Thyroid gland (tissue), 4 donors: ENCODE measurements at regions not wholly inside any gene's neighbourhood (a gene's known extent, or its start where the extent isn't known, plus 50 kb on each side); places are given as distances from the start of the nearest gene placed in this dataset.
"Not testable (repeated sequence)": the region's sequence is repeated elsewhere in the genome, so short reads cannot be mapped to it uniquely, and the experiment has no call there.

ENCODE experiments used
- DNase-seq, 2 donors: peaks; one replicate each; pipeline ENCODE4 v3.0.0-alpha.2; 2019
- H3K27ac ChIP-seq, 3 donors: fragments of 200-600 bp; sonication (generic); 1 replicate in 2 of 3; 2 replicates in 1 of 3; pipeline ENCODE4 v1.5.1; 2016 to 2019; ENCODE audit warnings: mild to moderate bottlenecking in 1 of 3, moderate library complexity in 1 of 3
- H3K27me3 ChIP-seq: fragments of 200-600 bp; sonication (generic); one replicate; pipeline ENCODE4 v1.5.1; 2019
- H3K36me3 ChIP-seq, 2 donors: fragments of 200-600 bp; sonication (generic); one replicate each; pipeline ENCODE4 v1.5.1; 2016 to 2019
- H3K4me1 ChIP-seq, 2 donors: fragments of 200-600 bp; sonication (generic); one replicate each; pipeline ENCODE4 v1.5.1; 2017 to 2019
- H3K4me3 ChIP-seq, 3 donors: fragments of 200-600 bp; sonication (generic); replicated peaks in 1 of 3; 1 replicate in 2 of 3; 2 replicates in 1 of 3; pipeline ENCODE4 v1.5.1; 2016; ENCODE audit warnings: mild to moderate bottlenecking in 1 of 3
- H3K9me3 ChIP-seq: fragments of 200-600 bp; sonication (generic); one replicate; pipeline ENCODE4 v1.5.1; 2017
- CTCF ChIP-seq, 6 experiments: fragments of 200-600 bp in 3 of 6; fragments of 450-650 bp in 3 of 6; sonication (generic) in 3 of 6; IDR thresholded peaks; one replicate each; pipeline ENCODE4 v1.5.1; 2016 to 2019; ENCODE audit warnings: antibody characterized with exemption in 6 of 6, mild to moderate bottlenecking in 2 of 6, inconsistent platforms in 1 of 6, moderate library complexity in 1 of 6
- POLR2A ChIP-seq, 2 donors: fragments of 450-650 bp; IDR thresholded peaks; one replicate each; pipeline ENCODE4 v1.6.1; 2017; ENCODE audit warnings: antibody characterized with exemption in 2 of 2, mild to moderate bottlenecking in 2 of 2, moderate library complexity in 1 of 2
- WGBS, 2 donors: methylation state at CpG; one replicate each; pipeline ENCODE4 v1.1.5; 2017; 5-methylcytosine and 5-hydroxymethylcytosine counted together
- intact Hi-C: fragments of 100-400 bp; cut with DNase I; formaldehyde crosslinking; loops from one replicate; pipeline ENCODE4 v1.15.1; 2023

GRCh38 chr6:16042751-16043150 is 86.1 kb upstream of the MYLIP start:
- Histone ChIP-seq H3K27ac (no peak overlapping the region), H3K4me1 (no peaks in the 10 kb centered on the region), H3K36me3 (no peaks in the 10 kb centered on the region), H3K4me3 (no peak overlapping the region), H3K9me3 (no peaks in the 10 kb centered on the region), H3K27me3 (no peaks in the 10 kb centered on the region)
- DNase-seq: no peak
- 92 to 94% methylated on average over 3 of the region's 3 CpGs for WGBS, 2 donors
- TF ChIP-seq CTCF (IDR thresholded peaks at IDR 0.05) (no peak), POLR2A (IDR thresholded peaks at IDR 0.05) (no peak)
- intact Hi-C loops: no loop called here

GRCh38 chr6:16041327-16041726 is 87.6 kb upstream of the MYLIP start:
- intact Hi-C loops: no loop called here

GRCh38 chr6:16040628-16040974 is 88.3 kb upstream of the MYLIP start:
- H3K4me1 ChIP-seq: no peaks in the 10 kb centered on the region
- no peak overlapping the region for H3K4me3 ChIP-seq
- intact Hi-C loops: no loop called here
- DNase-seq: no peak
- no peak overlapping the region for H3K27ac ChIP-seq
- 94 to 97% methylated on average over 7 to 15 of the region's 15 CpGs for WGBS, 2 donors
- no peak for TF ChIP-seq POLR2A (IDR thresholded peaks at IDR 0.05)
- no peaks in the 10 kb centered on the region for H3K36me3 ChIP-seq
- no peaks in the 10 kb centered on the region for H3K27me3 ChIP-seq
- H3K9me3 ChIP-seq: no peaks in the 10 kb centered on the region

More at GRCh38 chr6:16041327-16041726, 87.6 kb upstream of the MYLIP start:
- Histone ChIP-seq H3K9me3 (no peaks in the 10 kb centered on the region), H3K27ac (no peak overlapping the region), H3K27me3 (no peaks in the 10 kb centered on the region), H3K36me3 (no peaks in the 10 kb centered on the region), H3K4me1 (no peaks in the 10 kb centered on the region), H3K4me3 (no peak overlapping the region)
- TF ChIP-seq CTCF (IDR thresholded peaks at IDR 0.05) (no peak), POLR2A (IDR thresholded peaks at IDR 0.05) (no peak)
- 87 to 88% methylated on average over 2 of the region's 2 CpGs for WGBS, 2 donors
- DNase-seq: no peak

GRCh38 chr6:16039892-16040627 is 88.8 kb upstream of the MYLIP start:
- DNase-seq, H3K4me3 ChIP-seq, intact Hi-C loops, H3K27me3 ChIP-seq, H3K4me1 ChIP-seq, H3K36me3 ChIP-seq, H3K27ac ChIP-seq, H3K9me3 ChIP-seq: not testable (repeated sequence)
- WGBS, 2 donors: 98 to 100% methylated on average over 4 to 15 of the region's 17 CpGs

- WGBS, 2 donors: 75 to 79% methylated on average over 2 of the region's 2 CpGs
- Histone ChIP-seq H3K4me3 (no peak overlapping the region), H3K27me3 (no peaks in the 10 kb centered on the region), H3K4me1 (no peaks in the 10 kb centered on the region), H3K9me3 (no peaks in the 10 kb centered on the region), H3K27ac (no peak overlapping the region), H3K36me3 (no peaks in the 10 kb centered on the region)
- TF ChIP-seq CTCF (IDR thresholded peaks at IDR 0.05) (no peak), POLR2A (IDR thresholded peaks at IDR 0.05) (no peak)
- no peak for DNase-seq
- intact Hi-C loops: no loop called here
Measured at GRCh38 chr6:16038938-16039337, 89.9 kb upstream of the MYLIP start.

GRCh38 chr6:16035488-16036080 is 93.3 kb upstream of the MYLIP start:
- TF ChIP-seq POLR2A (IDR thresholded peaks at IDR 0.05) (no peak), CTCF (IDR thresholded peaks at IDR 0.05) (no peak)
- Histone ChIP-seq H3K27me3 (no peaks in the 10 kb centered on the region), H3K4me3 (no peak overlapping the region), H3K4me1 (no peaks in the 10 kb centered on the region), H3K9me3 (no peaks in the 10 kb centered on the region), H3K27ac (no peak overlapping the region), H3K36me3 (no peaks in the 10 kb centered on the region)
- intact Hi-C loops: no loop called here
- DNase-seq: no peak
- WGBS, 2 donors: 93 to 96% methylated on average over 4 of the region's 4 CpGs
